A549 (cell line): ENCODE measurements at regions not wholly inside any gene's neighbourhood (a gene's known extent, or its start where the extent isn't known, plus 50 kb on each side); places are given as distances from the start of the nearest gene placed in this dataset.

Source experiments
- ATAC-seq, 2 experiments: fragments of 200-7000 bp in 1 of 2; fragments of >200 bp in 1 of 2; cut with Nextera tagmentation in 1 of 2; cut with Tn5 transposase in 1 of 2; 3 replicates each; pipeline versions ENCODE4 v1.8.0 to v1.9.1; 2018 to 2020; ENCODE audit warnings: mild to moderate bottlenecking in 1 of 2, moderate library complexity in 1 of 2
- CTCF ChIA-PET: fragments of 300-600 bp; sonication (Branson Sonifier 250); formaldehyde crosslinking; extraction: SDS; loops from one replicate; lab custom pipeline; 2021; ENCODE audit warnings: antibody characterized with exemption, inconsistent platforms; lab: Yijun Ruan, JAX
- POLR2A ChIA-PET: fragments of 350-600 bp; formaldehyde crosslinking; extraction: SDS; loops from one replicate; lab custom pipeline; 2021; ENCODE audit warnings: antibody characterized with exemption, inconsistent platforms; lab: Yijun Ruan, JAX
- DNase-seq, 2 experiments: peaks; one replicate each; pipeline versions ENCODE4 v3.0.0 to v3.0.0-alpha.2; 2011 to 2016; ENCODE audit warnings: low read depth in 1 of 2, low spot score in 1 of 2
- FAIRE-seq: peaks from 2 replicates; lab custom pipeline; 2011; peaks lifted over from hg19 to GRCh38; lab: Jason Lieb, UNC
- H3K27ac ChIP-seq, 2 experiments: fragments of >200 bp; sonication (Bioruptor Twin); formaldehyde crosslinking; 3 replicates each; pipeline ENCODE4 v1.5.1; 2016 to 2017
- H3K4me1 ChIP-seq: fragments of >200 bp; sonication (Bioruptor Twin); formaldehyde crosslinking; 3 replicates; pipeline ENCODE4 v1.6.1; 2016
- H3K4me2 ChIP-seq: fragments of >200 bp; sonication (Bioruptor Twin); formaldehyde crosslinking; 3 replicates; pipeline ENCODE4 v1.6.1; 2016
- H3K4me3 ChIP-seq: fragments of >200 bp; sonication (Bioruptor Twin); formaldehyde crosslinking; 3 replicates; pipeline ENCODE4 v1.5.1; 2016
- H3K9me3 ChIP-seq: fragments of >200 bp; sonication (Bioruptor Twin); formaldehyde crosslinking; 3 replicates; pipeline ENCODE4 v1.6.1; 2016
- BCL3 ChIP-seq: fragments of >200 bp; sonication (Bioruptor Twin); formaldehyde crosslinking; IDR thresholded peaks from 3 replicates; pipeline ENCODE4 v1.6.1; 2016
- CEBPB ChIP-seq, 2 experiments: fragments of >200 bp in 1 of 2; sonication (Bioruptor Twin) in 1 of 2; formaldehyde crosslinking in 1 of 2; IDR thresholded peaks; 2 replicates each; pipeline ENCODE4 v1.6.1; 2012 to 2016
- CHD2 ChIP-seq: fragments of 150-350 bp; IDR thresholded peaks from 2 replicates; pipeline ENCODE4 v1.6.1; 2014; ENCODE audit warnings: low read length; ENCODE audit not compliant: partially characterized antibody
- CHD4 ChIP-seq: fragments of 200-600 bp; sonication (generic); IDR thresholded peaks from 2 replicates; pipeline ENCODE4 v1.6.1; 2016; ENCODE audit warnings: antibody characterized with exemption, mild to moderate bottlenecking, borderline replicate concordance
- E2F6 ChIP-seq: IDR thresholded peaks from 2 replicates; pipeline ENCODE4 v1.6.1; 2012; ENCODE audit warnings: low read depth, borderline replicate concordance
- FOSL2 ChIP-seq, 2 experiments: fragments of 450-650 bp in 1 of 2; fragments of >200 bp in 1 of 2; sonication (Bioruptor Twin) in 1 of 2; formaldehyde crosslinking; IDR thresholded peaks; 2 replicates each; pipeline versions ENCODE4 v1.5.0 to v1.6.1; 2016 to 2020; ENCODE audit warnings: mild to moderate bottlenecking in 1 of 2, moderate library complexity in 1 of 2
- FOXS1 ChIP-seq: fragments of 250-450 bp; sonication (Bioruptor Pico); IDR thresholded peaks from 2 replicates; pipeline ENCODE4 v1.5.0; 2020; ENCODE audit warnings: mild to moderate bottlenecking, moderate library complexity
- GATA3 ChIP-seq: IDR thresholded peaks from 2 replicates; pipeline ENCODE4 v1.6.1; 2012; ENCODE audit warnings: borderline replicate concordance
- HMGXB4 ChIP-seq: fragments of 250-450 bp; sonication (Bioruptor Pico); IDR thresholded peaks from 2 replicates; pipeline ENCODE4 v1.5.0; 2021; ENCODE audit warnings: mild to moderate bottlenecking, moderate library complexity, borderline replicate concordance
- JUNB ChIP-seq: fragments of >200 bp; sonication (Bioruptor Twin); formaldehyde crosslinking; IDR thresholded peaks from 2 replicates; pipeline ENCODE4 v1.6.1; 2016
- KDM1A ChIP-seq: fragments of 200-600 bp; sonication (generic); IDR thresholded peaks from 2 replicates; pipeline ENCODE4 v1.6.1; 2016; ENCODE audit warnings: low read depth, mild to moderate bottlenecking
- MAX ChIP-seq: IDR thresholded peaks from 2 replicates; pipeline ENCODE4 v1.6.1; 2012
- NFE2L2 ChIP-seq: fragments of 150-350 bp; conservative IDR thresholded peaks from 2 replicates; pipeline ENCODE4 v1.6.1; 2014; ENCODE audit warnings: low read length
- NPAS2 ChIP-seq: fragments of 250-450 bp; sonication (Bioruptor Pico); IDR thresholded peaks from 2 replicates; pipeline ENCODE4 v1.8.0; 2022; ENCODE audit warnings: mild to moderate bottlenecking, moderate library complexity, borderline replicate concordance
- PBX3 ChIP-seq: IDR thresholded peaks from 2 replicates; pipeline ENCODE4 v1.6.1; 2012
- PHF8 ChIP-seq: fragments of 200-600 bp; sonication (generic); IDR thresholded peaks from 2 replicates; pipeline ENCODE4 v1.6.1; 2016; ENCODE audit warnings: low read depth, mild to moderate bottlenecking, antibody characterized with exemption, moderate library complexity, borderline replicate concordance
- POLR2A ChIP-seq: IDR thresholded peaks from 2 replicates; pipeline ENCODE4 v1.6.1; 2012; ENCODE audit warnings: mild to moderate bottlenecking, low read length
- RARB ChIP-seq: fragments of 250-450 bp; sonication (Bioruptor Pico); IDR thresholded peaks from 2 replicates; pipeline ENCODE4 v1.8.0; 2021; ENCODE audit warnings: mild to moderate bottlenecking, moderate library complexity
- REST ChIP-seq: fragments of 200-600 bp; sonication (generic); IDR thresholded peaks from 2 replicates; pipeline ENCODE4 v1.6.1; 2016; ENCODE audit warnings: antibody characterized with exemption, mild to moderate bottlenecking, moderate library complexity
- SREBF2 ChIP-seq: fragments of 450-650 bp; IDR thresholded peaks from 2 replicates; pipeline ENCODE4 v1.6.1; 2014; ENCODE audit warnings: mild to moderate bottlenecking, moderate library complexity
- ZNF302 ChIP-seq: fragments of 250-450 bp; sonication (Bioruptor Pico); IDR thresholded peaks from 2 replicates; pipeline ENCODE4 v1.9.0; 2021; ENCODE audit warnings: inconsistent platforms, mild to moderate bottlenecking, moderate library complexity
- ZSCAN20 ChIP-seq: fragments of 250-450 bp; sonication (Bioruptor Pico); IDR thresholded peaks from 2 replicates; pipeline ENCODE4 v1.8.0; 2022; ENCODE audit warnings: mild to moderate bottlenecking, moderate library complexity
- WGBS: methylation state at CpG from one replicate; pipeline ENCODE4 v1.1.6; 2017; ENCODE audit errors: missing lambda C conversion rate; 5-methylcytosine and 5-hydroxymethylcytosine counted together

GRCh38 chr22:48238284-48238915 lies 1476.0 kb downstream of the TBC1D22A start:
- CTCF ChIA-PET = no interaction called here
- WGBS = 82% methylated on average over 5 of the region's 9 CpGs
- H3K4me1 ChIP-seq = no peaks in the 10 kb centered on the region
- no peak for ATAC-seq
- H3K27ac ChIP-seq = no peak overlapping the region; a peak in 1 of 6 replicates
- TF ChIP-seq PBX3 (no peak), CEBPB (IDR thresholded peaks at IDR 0.05) (no peak), NPAS2 (CRISPR knock-in tag) (no peak), SREBF2 (no peak), PHF8 (no peak), FOSL2 (IDR thresholded peaks at IDR 0.05) (no peak), FOSL2 (CRISPR knock-in tag; IDR thresholded peaks at IDR 0.05) (no peak), E2F6 (no peak), NFE2L2 (no peak), JUNB (no peak), CHD4 (no peak), KDM1A (no peak), MAX (no peak), POLR2A (no peak), RARB (CRISPR knock-in tag) (no peak), REST (no peak), CHD2 (no peak), ZSCAN20 (CRISPR knock-in tag) (no peak), GATA3 (no peak)
- FAIRE-seq = no peak
- DNase-seq = no peak
- H3K4me2 ChIP-seq = no peak overlapping the region
- POLR2A ChIA-PET = no interaction called here
- no peak overlapping the region for H3K4me3 ChIP-seq
- H3K9me3 ChIP-seq = peaks cover 8% of the 10 kb centered on the region; the same call in 2 of the 3 replicates

GRCh38 chr22:48237466-48238283 lies 1475.2 kb downstream of the TBC1D22A start:
- ChIA-PET POLR2A (no interaction called here), CTCF (no interaction called here)
- Histone ChIP-seq H3K4me3 (no peak overlapping the region), H3K4me1 (no peaks in the 10 kb centered on the region), H3K4me2 (no peak overlapping the region), H3K9me3 (peaks cover 14% of the 10 kb centered on the region; the same call in 2 of the 3 replicates), H3K27ac (no peak overlapping the region)
- FAIRE-seq (no peak), ATAC-seq (no peak), DNase-seq (no peak)
- TF ChIP-seq BCL3 (no peak), FOXS1 (CRISPR knock-in tag) (no peak), ZNF302 (no peak), ZSCAN20 (CRISPR knock-in tag) (no peak), HMGXB4 (CRISPR knock-in tag) (no peak), REST (no peak)
- WGBS = 79% methylated on average over 21 of the region's 21 CpGs
